HCT116 (cell line): ENCODE measurements at regions not wholly inside any gene's neighbourhood (a gene's known extent, or its start where the extent isn't known, plus 50 kb on each side); places are given as distances from the start of the nearest gene placed in this dataset.
"Not testable (repeated sequence)": the region's sequence is repeated elsewhere in the genome, so short reads cannot be mapped to it uniquely, and the experiment has no call there.

Experiments used
- CEBPB ChIP-seq: IDR thresholded peaks from 2 replicates; pipeline ENCODE4 v1.6.1; 2012; ENCODE audit warnings: low read depth
- ELF1 ChIP-seq: IDR thresholded peaks from 2 replicates; pipeline ENCODE4 v1.6.1; 2012; ENCODE audit warnings: low read depth, borderline replicate concordance
- EZH2 ChIP-seq: fragments of 200-600 bp; sonication (generic); IDR thresholded peaks from 2 replicates; pipeline ENCODE4 v1.6.1; 2017; ENCODE audit warnings: antibody characterized with exemption, mixed run types
- POLR2A ChIP-seq: IDR thresholded peaks from 2 replicates; pipeline ENCODE4 v1.7.0; 2011; ENCODE audit warnings: borderline replicate concordance; ENCODE audit not compliant: insufficient read depth, insufficient read length; ENCODE audit errors: extremely low read depth
- POLR2AphosphoS5 ChIP-seq: IDR thresholded peaks from 2 replicates; pipeline ENCODE4 v1.6.1; 2011; ENCODE audit warnings: mild to moderate bottlenecking, low read depth, low read length, moderate library complexity
- RAD21 ChIP-seq: IDR thresholded peaks from 2 replicates; pipeline ENCODE4 v1.6.1; 2012; ENCODE audit warnings: low read depth, mild to moderate bottlenecking
- TCF7L2 ChIP-seq: IDR thresholded peaks from 2 replicates; pipeline ENCODE4 v1.7.0; 2011; ENCODE audit warnings: borderline replicate concordance, inconsistent platforms; ENCODE audit not compliant: insufficient read depth, insufficient read length; ENCODE audit errors: extremely low read depth
- YY1 ChIP-seq: IDR thresholded peaks from 2 replicates; pipeline ENCODE4 v1.6.1; 2011; ENCODE audit warnings: low read length, low read depth, moderate library complexity, mild to moderate bottlenecking; ENCODE audit not compliant: insufficient replicate concordance; ENCODE audit errors: extremely low read depth
- ZNF274 ChIP-seq: fragments of 200-500 bp; sonication (Bioruptor generic); IDR thresholded peaks from 2 replicates; pipeline ENCODE4 v1.6.1; 2014; ENCODE audit warnings: mild to moderate bottlenecking, low read depth, low read length, inconsistent platforms
- TF ChIP-seq, protein P1 (sequence below), 3 experiments: fragments of 200-600 bp in 1 of 3; sonication (generic) in 1 of 3; IDR thresholded peaks in 2 of 3; conservative IDR thresholded peaks in 1 of 3; 2 replicates each; pipeline ENCODE4 v1.5.1; 2012 to 2017; ENCODE audit warnings: low read depth in 2 of 3, low read length in 2 of 3, antibody characterized with exemption in 1 of 3, borderline replicate concordance in 1 of 3, control low read depth in 1 of 3, mild to moderate bottlenecking in 1 of 3, mixed read lengths in 1 of 3, mixed run types in 1 of 3, moderate library complexity in 1 of 3; ENCODE audit not compliant: insufficient read depth in 1 of 3
- TF ChIP-seq, protein P2 (sequence below): IDR thresholded peaks from 2 replicates; pipeline ENCODE4 v1.6.1; 2012; ENCODE audit warnings: low read depth
- TF ChIP-seq, protein P3 (sequence below): IDR thresholded peaks from 2 replicates; pipeline ENCODE4 v1.6.1; 2012
- TF ChIP-seq, protein P4 (sequence below): IDR thresholded peaks from 2 replicates; pipeline ENCODE4 v1.6.1; 2011; ENCODE audit warnings: mild to moderate bottlenecking, low read length, moderate library complexity; ENCODE audit not compliant: insufficient replicate concordance; ENCODE audit errors: extremely low read depth

DNA sequence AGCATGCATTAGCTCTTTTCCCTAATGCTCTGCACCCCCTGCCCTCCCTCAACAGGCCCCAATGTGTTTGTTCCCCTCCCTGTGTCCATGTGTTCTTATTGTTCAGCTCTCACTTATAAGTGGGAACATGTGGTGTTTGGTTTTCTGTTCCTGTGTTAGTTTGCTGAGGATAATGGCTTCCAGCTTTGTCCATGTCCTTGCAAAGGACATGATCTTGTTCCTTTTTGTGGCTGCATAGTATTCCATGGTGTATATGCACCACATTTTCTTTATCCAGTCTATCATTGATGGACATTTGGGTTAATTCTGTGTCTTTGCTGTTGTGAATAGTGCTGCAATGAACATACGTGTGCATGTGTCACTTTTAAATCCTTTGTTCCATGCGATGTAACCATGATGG is 363.0 kb downstream of the SRGAP2C start:
- TF ChIP-seq, protein P1, sequence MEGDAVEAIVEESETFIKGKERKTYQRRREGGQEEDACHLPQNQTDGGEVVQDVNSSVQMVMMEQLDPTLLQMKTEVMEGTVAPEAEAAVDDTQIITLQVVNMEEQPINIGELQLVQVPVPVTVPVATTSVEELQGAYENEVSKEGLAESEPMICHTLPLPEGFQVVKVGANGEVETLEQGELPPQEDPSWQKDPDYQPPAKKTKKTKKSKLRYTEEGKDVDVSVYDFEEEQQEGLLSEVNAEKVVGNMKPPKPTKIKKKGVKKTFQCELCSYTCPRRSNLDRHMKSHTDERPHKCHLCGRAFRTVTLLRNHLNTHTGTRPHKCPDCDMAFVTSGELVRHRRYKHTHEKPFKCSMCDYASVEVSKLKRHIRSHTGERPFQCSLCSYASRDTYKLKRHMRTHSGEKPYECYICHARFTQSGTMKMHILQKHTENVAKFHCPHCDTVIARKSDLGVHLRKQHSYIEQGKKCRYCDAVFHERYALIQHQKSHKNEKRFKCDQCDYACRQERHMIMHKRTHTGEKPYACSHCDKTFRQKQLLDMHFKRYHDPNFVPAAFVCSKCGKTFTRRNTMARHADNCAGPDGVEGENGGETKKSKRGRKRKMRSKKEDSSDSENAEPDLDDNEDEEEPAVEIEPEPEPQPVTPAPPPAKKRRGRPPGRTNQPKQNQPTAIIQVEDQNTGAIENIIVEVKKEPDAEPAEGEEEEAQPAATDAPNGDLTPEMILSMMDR (IDR thresholded peaks at IDR 0.05 in 2 of 3, conservative IDR thresholded peaks at IDR 0.05 in 1 of 3; ENCODE audit: borderline replicate concordance in 1 of 3, insufficient read depth in 1 of 3, low read depth in 2 of 3, low read length in 2 of 3), result not testable (repeated sequence)
- TF ChIP-seq, protein P2, sequence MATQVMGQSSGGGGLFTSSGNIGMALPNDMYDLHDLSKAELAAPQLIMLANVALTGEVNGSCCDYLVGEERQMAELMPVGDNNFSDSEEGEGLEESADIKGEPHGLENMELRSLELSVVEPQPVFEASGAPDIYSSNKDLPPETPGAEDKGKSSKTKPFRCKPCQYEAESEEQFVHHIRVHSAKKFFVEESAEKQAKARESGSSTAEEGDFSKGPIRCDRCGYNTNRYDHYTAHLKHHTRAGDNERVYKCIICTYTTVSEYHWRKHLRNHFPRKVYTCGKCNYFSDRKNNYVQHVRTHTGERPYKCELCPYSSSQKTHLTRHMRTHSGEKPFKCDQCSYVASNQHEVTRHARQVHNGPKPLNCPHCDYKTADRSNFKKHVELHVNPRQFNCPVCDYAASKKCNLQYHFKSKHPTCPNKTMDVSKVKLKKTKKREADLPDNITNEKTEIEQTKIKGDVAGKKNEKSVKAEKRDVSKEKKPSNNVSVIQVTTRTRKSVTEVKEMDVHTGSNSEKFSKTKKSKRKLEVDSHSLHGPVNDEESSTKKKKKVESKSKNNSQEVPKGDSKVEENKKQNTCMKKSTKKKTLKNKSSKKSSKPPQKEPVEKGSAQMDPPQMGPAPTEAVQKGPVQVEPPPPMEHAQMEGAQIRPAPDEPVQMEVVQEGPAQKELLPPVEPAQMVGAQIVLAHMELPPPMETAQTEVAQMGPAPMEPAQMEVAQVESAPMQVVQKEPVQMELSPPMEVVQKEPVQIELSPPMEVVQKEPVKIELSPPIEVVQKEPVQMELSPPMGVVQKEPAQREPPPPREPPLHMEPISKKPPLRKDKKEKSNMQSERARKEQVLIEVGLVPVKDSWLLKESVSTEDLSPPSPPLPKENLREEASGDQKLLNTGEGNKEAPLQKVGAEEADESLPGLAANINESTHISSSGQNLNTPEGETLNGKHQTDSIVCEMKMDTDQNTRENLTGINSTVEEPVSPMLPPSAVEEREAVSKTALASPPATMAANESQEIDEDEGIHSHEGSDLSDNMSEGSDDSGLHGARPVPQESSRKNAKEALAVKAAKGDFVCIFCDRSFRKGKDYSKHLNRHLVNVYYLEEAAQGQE, result not testable (repeated sequence)
- not testable (repeated sequence) for TF ChIP-seq CEBPB, POLR2AphosphoS5, POLR2A, TCF7L2, RAD21, EZH2, ZNF274, YY1, ELF1
- TF ChIP-seq, protein P3, sequence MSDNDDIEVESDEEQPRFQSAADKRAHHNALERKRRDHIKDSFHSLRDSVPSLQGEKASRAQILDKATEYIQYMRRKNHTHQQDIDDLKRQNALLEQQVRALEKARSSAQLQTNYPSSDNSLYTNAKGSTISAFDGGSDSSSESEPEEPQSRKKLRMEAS, result not testable (repeated sequence)
- TF ChIP-seq, protein P4, sequence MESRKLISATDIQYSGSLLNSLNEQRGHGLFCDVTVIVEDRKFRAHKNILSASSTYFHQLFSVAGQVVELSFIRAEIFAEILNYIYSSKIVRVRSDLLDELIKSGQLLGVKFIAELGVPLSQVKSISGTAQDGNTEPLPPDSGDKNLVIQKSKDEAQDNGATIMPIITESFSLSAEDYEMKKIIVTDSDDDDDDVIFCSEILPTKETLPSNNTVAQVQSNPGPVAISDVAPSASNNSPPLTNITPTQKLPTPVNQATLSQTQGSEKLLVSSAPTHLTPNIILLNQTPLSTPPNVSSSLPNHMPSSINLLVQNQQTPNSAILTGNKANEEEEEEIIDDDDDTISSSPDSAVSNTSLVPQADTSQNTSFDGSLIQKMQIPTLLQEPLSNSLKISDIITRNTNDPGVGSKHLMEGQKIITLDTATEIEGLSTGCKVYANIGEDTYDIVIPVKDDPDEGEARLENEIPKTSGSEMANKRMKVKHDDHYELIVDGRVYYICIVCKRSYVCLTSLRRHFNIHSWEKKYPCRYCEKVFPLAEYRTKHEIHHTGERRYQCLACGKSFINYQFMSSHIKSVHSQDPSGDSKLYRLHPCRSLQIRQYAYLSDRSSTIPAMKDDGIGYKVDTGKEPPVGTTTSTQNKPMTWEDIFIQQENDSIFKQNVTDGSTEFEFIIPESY, result not testable (repeated sequence)
